ENCODE measurements at regions not wholly inside any gene's neighbourhood (a gene's known extent, or its start where the extent isn't known, plus 50 kb on each side); places are given as distances from the start of the nearest gene placed in this dataset.

DNA sequence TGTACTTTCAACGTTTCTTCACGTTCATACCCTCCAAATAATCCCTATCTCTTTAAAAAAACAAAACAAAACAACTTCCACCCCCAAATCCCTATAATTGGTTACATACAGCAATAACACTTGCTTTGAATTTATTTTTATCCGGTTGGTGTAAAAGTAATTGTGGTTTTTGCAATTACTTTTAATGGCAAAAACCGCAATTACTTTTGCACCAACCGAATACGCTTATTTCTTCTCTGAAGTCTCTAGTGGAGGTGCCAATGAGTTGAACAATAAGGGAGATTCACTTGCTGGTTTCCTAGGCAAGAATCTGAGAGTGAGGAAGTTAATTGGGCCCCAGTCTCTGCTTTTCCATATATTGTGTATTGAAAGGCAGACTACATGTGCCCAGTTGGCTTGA lies 133.3 kb downstream of the DACT1 start:
- POLR2A ChIA-PET (ENCODE audit: partially characterized antibody): no interaction called here
- Histone ChIP-seq H2BK20ac (ENCODE audit: low read length) (no peak overlapping the region), H3K4me1 (replicated peaks in 1 of 4; ENCODE audit: control insufficient read depth in 3 of 4, insufficient read depth in 4 of 4, low read length in 3 of 4) (peaks cover 2 to 21% (median 12%) of the 10 kb centered on the region in 4 experiments; a peak in 5 of 7 replicates), H3K56ac (replicated peaks; ENCODE audit: insufficient read length, low read depth, low read length) (no peak overlapping the region), H4K8ac (ENCODE audit: extremely low read depth, insufficient read depth, low read length) (no peak overlapping the region), H2AK5ac (ENCODE audit: low read depth, low read length) (no peak overlapping the region), H3K36me3 (ENCODE audit: control insufficient read depth in 2 of 4, insufficient read depth in 4 of 4, low read length in 3 of 4) (no peaks in the 10 kb centered on the region), H3K4ac (replicated peaks; ENCODE audit: insufficient read length, low read depth, low read length) (no peak overlapping the region), H4K20me1 (replicated peaks in 1 of 2; ENCODE audit: control insufficient read depth in 1 of 2, insufficient read depth in 2 of 2, low read length in 2 of 2) (no peaks in the 10 kb centered on the region), H3K14ac (ENCODE audit: insufficient read length) (no peak overlapping the region), H3K27me3 (replicated peaks in 1 of 4; ENCODE audit: control insufficient read depth in 3 of 4, extremely low read depth in 1 of 4, insufficient read depth in 3 of 4, low read length in 3 of 4) (peaks cover 9 to 20% (median 17%) of the 10 kb centered on the region in 4 experiments; a peak in 5 of 7 replicates), H3K23me2 (ENCODE audit: low read depth, low read length) (no peaks in the 10 kb centered on the region; the same call in 1 of the 2 replicates), H2BK120ac (replicated peaks; ENCODE audit: low read depth, low read length) (no peak overlapping the region), H3K9ac (replicated peaks in 1 of 4; ENCODE audit: extremely low read depth in 1 of 4, low read depth in 3 of 4, low read length in 3 of 4) (no peak overlapping the region), H2BK5ac (ENCODE audit: low read depth, low read length) (no peak overlapping the region), H4K91ac (replicated peaks; ENCODE audit: insufficient read length, low read length) (no peak overlapping the region), H3K4me3 (ENCODE audit: extremely low read depth in 1 of 4, insufficient read depth in 2 of 4, low read depth in 3 of 4, low read length in 4 of 4) (no peak overlapping the region), H2BK12ac (ENCODE audit: low read depth, low read length) (no peak overlapping the region), H3K23ac (ENCODE audit: insufficient read length) (no peak overlapping the region), H4K5ac (ENCODE audit: insufficient read length, low read depth, low read length) (no peak overlapping the region), H3K4me2 (ENCODE audit: insufficient read depth in 1 of 2, low read depth in 2 of 2, low read length in 2 of 2) (no peak overlapping the region), H3K27ac (ENCODE audit: low read depth, low read length) (no peak overlapping the region), H3K9me3 (ENCODE audit: insufficient read depth in 2 of 2, low read depth in 1 of 2, low read length in 1 of 2) (peaks cover 0 to 4% of the 10 kb centered on the region in 2 experiments; a peak in 2 of 4 replicates), H2AFZ (ENCODE audit: low read length) (no peak overlapping the region), H3K79me1 (ENCODE audit: low read depth, low read length) (no peaks in the 10 kb centered on the region), H3K79me2 (ENCODE audit: control insufficient read depth in 1 of 2, insufficient read depth in 2 of 2, low read length in 2 of 2) (no peaks in the 10 kb centered on the region), H2BK15ac (ENCODE audit: low read length) (no peak overlapping the region), H3K18ac (ENCODE audit: extremely low read depth, low read length) (no peak overlapping the region)
- no peak for TF ChIP-seq TEAD4 (IDR thresholded peaks at IDR 0.05; ENCODE audit: low read depth, low read length)
- no peak for TF ChIP-seq KDM4A (IDR thresholded peaks at IDR 0.05; ENCODE audit: low read depth, low read length, severe bottlenecking)
- no peak for TF ChIP-seq GABPA (IDR thresholded peaks at IDR 0.05; ENCODE audit: borderline replicate concordance, insufficient read depth, low read length)
- no peak for TF ChIP-seq BRCA1 (IDR thresholded peaks at IDR 0.05; ENCODE audit: low read depth, low read length)
- CTCF ChIA-PET (ENCODE audit: partially characterized antibody): no interaction called here
- DNase-seq (ENCODE audit: low read depth in 1 of 2, low spot score in 2 of 2): no peak
- FAIRE-seq: no peak
- WGBS, 2 experiments (ENCODE audit: extremely low coverage in 1 of 2, insufficient coverage in 1 of 2, insufficient read length in 1 of 2, insufficient replicate concordance in 2 of 2, low coverage in 1 of 2, low lambda C conversion rate in 2 of 2, missing lambda C conversion rate in 1 of 2): 94 to 98% methylated on average over 2 to 6 of the region's 6 CpGs
